ENCODE measurements at regions not wholly inside any gene's neighbourhood (a gene's known extent, or its start where the extent isn't known, plus 50 kb on each side); places are given as distances from the start of the nearest gene placed in this dataset.

- intact Hi-C loops (cut with micrococcal nuclease): no loop called here
- Mint-ChIP-seq H3K4me3 (no peak overlapping the region), H3K9me3 (no peaks in the 10 kb centered on the region), H3K4me1 (ENCODE audit: low read depth) (no peaks in the 10 kb centered on the region), H3K27me3 (ENCODE audit: low read depth) (peaks cover 16% of the 10 kb centered on the region), H3K27ac (no peak overlapping the region), H3K36me3 (ENCODE audit: low read depth) (no peaks in the 10 kb centered on the region)
- CTCF ChIA-PET: no interaction called here
- no peak for DNase-seq
Measured at GRCh38 chr2:216583147-216583546, 50.1 kb upstream of the IGFBP2 start.
